ENCODE measurements at regions not wholly inside any gene's neighbourhood (a gene's known extent, or its start where the extent isn't known, plus 50 kb on each side); places are given as distances from the start of the nearest gene placed in this dataset.

- intact Hi-C loops (cut with DNase I): no loop called here
- ATAC-seq: no peak
Observed at GRCh38 chr2:5403392-5403791, 288.8 kb upstream of the SOX11 start.

GRCh38 chr2:5409898-5410381 is 282.2 kb upstream of the SOX11 start:
- no peak for TF ChIP-seq CTCF (IDR thresholded peaks at IDR 0.05)
- H3K4me1 ChIP-seq: no peaks in the 10 kb centered on the region

More at GRCh38 chr2:5403392-5403791, 288.8 kb upstream of the SOX11 start:
- Histone ChIP-seq H3K36me3 (no peaks in the 10 kb centered on the region), H3K4me3 (no peak overlapping the region), H3K27me3 (no peaks in the 10 kb centered on the region), H3K27ac (no peak overlapping the region), H3K4me1 (no peaks in the 10 kb centered on the region), H3K9me3 (no peaks in the 10 kb centered on the region)
- TF ChIP-seq CTCF (IDR thresholded peaks at IDR 0.05): no peak
- no peak for DNase-seq

GRCh38 chr2:5410991-5411700 is 281.0 kb upstream of the SOX11 start:
- no peaks in the 10 kb centered on the region for H3K27me3 ChIP-seq
- H3K4me3 ChIP-seq: no peak overlapping the region
- no peak for ATAC-seq
- H3K36me3 ChIP-seq: no peaks in the 10 kb centered on the region
- no peaks in the 10 kb centered on the region for H3K4me1 ChIP-seq
- H3K27ac ChIP-seq: no peak overlapping the region
- no peak for TF ChIP-seq CTCF (IDR thresholded peaks at IDR 0.05)
- DNase-seq: no peak
- no peaks in the 10 kb centered on the region for H3K9me3 ChIP-seq
- intact Hi-C loops (cut with DNase I): no loop called here

More at GRCh38 chr2:5409898-5410381, 282.2 kb upstream of the SOX11 start:
- no peak overlapping the region for H3K4me3 ChIP-seq
- no peaks in the 10 kb centered on the region for H3K9me3 ChIP-seq
- H3K36me3 ChIP-seq: no peaks in the 10 kb centered on the region
- ATAC-seq: no peak
- no peaks in the 10 kb centered on the region for H3K27me3 ChIP-seq
- H3K27ac ChIP-seq: no peak overlapping the region
- intact Hi-C loops (cut with DNase I): no loop called here
- no peak for DNase-seq

- no peaks in the 10 kb centered on the region for H3K4me1 ChIP-seq
- no peak for TF ChIP-seq CTCF (IDR thresholded peaks at IDR 0.05)
- H3K36me3 ChIP-seq: no peaks in the 10 kb centered on the region
- no peaks in the 10 kb centered on the region for H3K27me3 ChIP-seq
- ATAC-seq (no peak), DNase-seq (no peak)
- intact Hi-C loops (cut with DNase I): no loop called here
- no peak overlapping the region for H3K27ac ChIP-seq
- no peak overlapping the region for H3K4me3 ChIP-seq
- H3K9me3 ChIP-seq: no peaks in the 10 kb centered on the region
Observed at GRCh38 chr2:5412001-5412400, 280.2 kb upstream of the SOX11 start.

- TF ChIP-seq CTCF (IDR thresholded peaks at IDR 0.05): no peak
- ATAC-seq (no peak), DNase-seq (no peak)
- no peaks in the 10 kb centered on the region for H3K27me3 ChIP-seq
- H3K36me3 ChIP-seq: no peaks in the 10 kb centered on the region
- no peaks in the 10 kb centered on the region for H3K4me1 ChIP-seq
- no peak overlapping the region for H3K4me3 ChIP-seq
- H3K27ac ChIP-seq: no peak overlapping the region
- no peaks in the 10 kb centered on the region for H3K9me3 ChIP-seq
- intact Hi-C loops (cut with DNase I): no loop called here
Observed at GRCh38 chr2:5433855-5434254, 258.3 kb upstream of the SOX11 start.

Measured in upper lobe of right lung (tissue), 1 donor.